Fibroblast of the aortic adventitia (primary cell): ENCODE measurements at regions not wholly inside any gene's neighbourhood (a gene's known extent, or its start where the extent isn't known, plus 50 kb on each side); places are given as distances from the start of the nearest gene placed in this dataset.
A peak's percentile ranks its signal among the peaks of the same experiment; 100 is the strongest.
"Not testable (repeated sequence)": the region's sequence is repeated elsewhere in the genome, so short reads cannot be mapped to it uniquely, and the experiment has no call there.

Experiments
- DNase-seq: peaks from one replicate; pipeline ENCODE4 v3.0.0-alpha.2; 2010; ENCODE audit warnings: low read depth
- H3K4me3 ChIP-seq: 2 replicates; pipeline ENCODE4 v1.5.1; 2011; ENCODE audit warnings: low read depth, mild to moderate bottlenecking, control low read depth, low read length, moderate library complexity
- CTCF ChIP-seq: IDR thresholded peaks from 2 replicates; pipeline ENCODE4 v1.5.1; 2011; ENCODE audit warnings: mild to moderate bottlenecking, low read length, control low read depth, inconsistent platforms; ENCODE audit not compliant: insufficient read depth

GRCh38 chrX:4004822-4005221, 291.4 kb upstream of the PRKX start:
- no peak for TF ChIP-seq CTCF
- no peak for DNase-seq

DNA sequence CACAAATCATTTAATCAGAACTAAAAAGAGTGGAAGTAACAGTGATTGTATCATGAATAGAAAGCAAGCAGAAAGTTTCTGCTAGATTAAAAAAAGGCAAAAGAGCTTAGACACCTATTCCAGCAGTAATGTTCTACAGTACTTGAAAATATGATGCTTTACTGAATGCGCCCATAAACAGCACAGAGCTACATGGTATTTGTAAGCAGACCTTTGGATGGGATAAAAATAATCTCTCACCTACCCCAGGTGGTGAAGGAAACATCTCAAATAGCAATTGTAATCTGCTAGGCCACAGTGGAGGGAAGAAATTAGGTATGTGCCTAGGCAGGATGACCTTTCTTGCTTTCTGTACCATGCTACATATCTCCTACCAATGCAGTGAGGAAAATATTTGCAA, 280.9 kb upstream of the PRKX start:
- no peak overlapping the region for H3K4me3 ChIP-seq
- no peak for TF ChIP-seq CTCF
- DNase-seq, result no peak

More at GRCh38 chrX:4004822-4005221, 291.4 kb upstream of the PRKX start:
- H3K4me3 ChIP-seq, result no peak overlapping the region

DNA sequence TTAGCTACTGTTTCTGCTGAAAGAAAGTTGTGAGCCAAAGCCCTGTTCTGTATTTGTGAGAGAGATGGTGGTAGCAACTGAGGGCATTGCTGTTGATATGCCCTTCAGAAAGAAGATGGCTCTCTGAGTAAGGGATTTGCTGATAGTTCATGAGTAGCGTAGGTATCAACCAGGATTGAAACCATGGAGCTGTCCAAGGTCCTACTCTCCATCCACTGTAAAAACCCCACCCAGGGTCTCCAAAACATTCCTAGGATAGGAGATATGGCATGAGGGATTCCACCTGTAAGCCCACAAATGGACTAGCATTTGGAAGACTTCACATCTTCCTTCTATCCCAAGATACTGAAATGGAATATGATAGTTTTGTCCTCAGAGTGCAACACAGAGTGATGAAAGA, 277.1 kb upstream of the PRKX start:
- H3K4me3 ChIP-seq, result no peak overlapping the region
- DNase-seq, result no peak
- no peak for TF ChIP-seq CTCF

GRCh38 chrX:3972104-3972858, 258.8 kb upstream of the PRKX start:
- not testable (repeated sequence) for H3K4me3 ChIP-seq, DNase-seq

GRCh38 chrX:3968749-3969148, 255.3 kb upstream of the PRKX start:
- DNase-seq, result no peak
- TF ChIP-seq CTCF, result no peak
- H3K4me3 ChIP-seq, result no peak overlapping the region

- no peak for DNase-seq
- TF ChIP-seq CTCF, result no peak
- H3K4me3 ChIP-seq, result no peak overlapping the region
Measured at GRCh38 chrX:3963980-3964379, 250.5 kb upstream of the PRKX start.

GRCh38 chrX:3962511-3963311, 249.3 kb upstream of the PRKX start:
- DNase-seq, result peak; percentile 27
- no peak overlapping the region for H3K4me3 ChIP-seq
- TF ChIP-seq CTCF, result peak; percentile 45
